Right atrium auricular region (tissue), 2 donors: ENCODE measurements at regions not wholly inside any gene's neighbourhood (a gene's known extent, or its start where the extent isn't known, plus 50 kb on each side); places are given as distances from the start of the nearest gene placed in this dataset.

ENCODE experiments used
- DNase-seq: peaks from one replicate; pipeline ENCODE4 v3.0.0-alpha.2; 2019; ENCODE audit warnings: low spot score
- H3K27ac ChIP-seq, 2 donors: fragments of 200-600 bp; sonication (generic); 1 replicate in 1 of 2; 2 replicates in 1 of 2; pipeline ENCODE4 v1.5.1; 2016 to 2019
- H3K27me3 ChIP-seq, 2 donors: fragments of 200-600 bp; sonication (generic); one replicate each; pipeline versions ENCODE4 v1.5.1 to v1.6.0; 2017 to 2019
- H3K36me3 ChIP-seq: fragments of 200-600 bp; sonication (generic); one replicate; pipeline ENCODE4 v1.5.1; 2016
- H3K4me1 ChIP-seq, 2 donors: fragments of 200-600 bp; sonication (generic); one replicate each; pipeline versions ENCODE4 v1.5.1 to v1.6.0; 2017 to 2019
- H3K4me3 ChIP-seq, 2 donors: fragments of 200-600 bp; sonication (generic); 1 replicate in 1 of 2; 2 replicates in 1 of 2; pipeline ENCODE4 v1.5.1; 2017 to 2019; ENCODE audit warnings: mild to moderate bottlenecking in 1 of 2, moderate library complexity in 1 of 2
- H3K9me3 ChIP-seq, 2 donors: fragments of 200-600 bp; sonication (generic); one replicate each; pipeline ENCODE4 v1.5.1; 2019
- TF ChIP-seq, protein P1 (sequence below), 2 donors: fragments of 200-600 bp; sonication (generic); IDR thresholded peaks; one replicate each; pipeline ENCODE4 v1.5.1; 2019; ENCODE audit warnings: antibody characterized with exemption in 2 of 2

DNA sequence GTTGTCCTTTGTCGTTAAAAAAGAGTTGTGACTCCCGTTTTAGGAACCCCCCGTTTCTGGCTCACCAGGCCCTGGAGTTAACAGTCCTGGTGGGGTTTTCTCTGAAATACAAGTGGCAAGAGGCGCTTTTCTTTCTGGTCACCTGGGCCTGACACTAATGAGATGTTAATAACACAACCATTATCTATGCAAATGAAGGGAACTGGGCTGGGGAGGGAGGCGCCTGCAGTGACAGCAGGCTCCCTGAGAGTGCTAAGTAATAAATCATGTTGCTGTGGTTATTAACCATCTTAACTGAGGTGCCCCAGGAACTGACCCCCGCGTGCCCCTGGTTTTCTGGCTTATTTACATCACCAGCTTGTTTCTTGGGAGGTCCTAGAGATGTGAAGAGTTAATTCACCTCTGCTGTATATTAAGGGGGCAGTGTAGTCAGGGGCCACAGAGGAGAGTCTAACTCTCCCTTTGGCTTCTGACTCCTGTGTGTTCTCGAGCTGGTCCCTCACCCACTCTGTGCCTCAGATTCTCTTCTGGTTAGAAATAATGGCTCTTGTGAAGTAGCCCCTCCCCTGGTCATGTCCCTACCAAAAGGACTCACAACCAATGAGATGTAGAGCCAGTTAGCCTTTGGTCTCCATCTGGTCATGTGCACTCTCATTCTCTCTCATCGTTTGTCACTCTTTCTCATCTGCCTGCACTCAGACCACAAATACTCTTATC, 276.6 kb upstream of the CADM1 start:
- no peak overlapping the region for H3K27ac ChIP-seq
- H3K36me3 ChIP-seq: no peaks in the 10 kb centered on the region
- H3K4me1 ChIP-seq: peaks cover 0 to 9% of the 10 kb centered on the region in 2 donors
- H3K4me3 ChIP-seq: no peak overlapping the region
- TF ChIP-seq, protein P1, sequence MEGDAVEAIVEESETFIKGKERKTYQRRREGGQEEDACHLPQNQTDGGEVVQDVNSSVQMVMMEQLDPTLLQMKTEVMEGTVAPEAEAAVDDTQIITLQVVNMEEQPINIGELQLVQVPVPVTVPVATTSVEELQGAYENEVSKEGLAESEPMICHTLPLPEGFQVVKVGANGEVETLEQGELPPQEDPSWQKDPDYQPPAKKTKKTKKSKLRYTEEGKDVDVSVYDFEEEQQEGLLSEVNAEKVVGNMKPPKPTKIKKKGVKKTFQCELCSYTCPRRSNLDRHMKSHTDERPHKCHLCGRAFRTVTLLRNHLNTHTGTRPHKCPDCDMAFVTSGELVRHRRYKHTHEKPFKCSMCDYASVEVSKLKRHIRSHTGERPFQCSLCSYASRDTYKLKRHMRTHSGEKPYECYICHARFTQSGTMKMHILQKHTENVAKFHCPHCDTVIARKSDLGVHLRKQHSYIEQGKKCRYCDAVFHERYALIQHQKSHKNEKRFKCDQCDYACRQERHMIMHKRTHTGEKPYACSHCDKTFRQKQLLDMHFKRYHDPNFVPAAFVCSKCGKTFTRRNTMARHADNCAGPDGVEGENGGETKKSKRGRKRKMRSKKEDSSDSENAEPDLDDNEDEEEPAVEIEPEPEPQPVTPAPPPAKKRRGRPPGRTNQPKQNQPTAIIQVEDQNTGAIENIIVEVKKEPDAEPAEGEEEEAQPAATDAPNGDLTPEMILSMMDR (IDR thresholded peaks at IDR 0.05): no peak
- H3K27me3 ChIP-seq: no peaks in the 10 kb centered on the region
- DNase-seq: no peak
- H3K9me3 ChIP-seq: peaks cover 0 to 6% of the 10 kb centered on the region in 2 donors

DNA sequence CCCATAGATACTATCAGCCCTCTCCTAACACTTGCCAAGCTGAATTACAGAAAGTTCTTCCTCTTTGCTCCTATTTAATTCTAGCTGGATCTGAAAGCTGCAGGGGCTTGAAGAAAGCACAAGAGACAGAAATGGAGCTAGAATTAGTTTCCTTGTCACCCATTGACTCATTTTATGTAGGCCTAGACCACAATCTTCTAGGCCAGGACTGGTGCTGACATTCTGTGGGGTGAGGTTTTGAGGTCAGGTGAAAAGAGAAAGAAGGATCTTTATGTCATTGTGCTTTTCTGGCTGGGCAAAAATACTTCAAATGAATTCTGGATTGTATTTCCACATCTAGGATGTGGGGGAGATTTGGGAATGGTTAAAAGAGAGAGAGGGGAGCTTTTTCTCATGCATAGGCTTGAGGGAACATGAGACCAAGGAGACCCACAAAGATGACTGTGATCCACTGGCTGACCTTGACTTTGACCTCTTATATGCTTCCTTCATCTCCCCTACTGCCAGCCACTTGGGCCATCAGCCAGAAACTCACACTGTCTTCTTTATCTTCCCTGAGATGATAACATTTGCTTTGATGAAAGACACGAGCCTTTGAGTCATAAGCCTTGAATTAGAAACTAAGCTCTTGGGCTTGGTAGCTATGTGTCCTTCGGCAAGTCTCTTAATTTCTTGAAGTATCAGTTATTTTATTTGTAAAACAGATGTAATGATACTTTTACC, 274.9 kb upstream of the CADM1 start:
- TF ChIP-seq, protein P1 (IDR thresholded peaks at IDR 0.05): no peak
- Histone ChIP-seq H3K9me3 (peaks cover 0 to 6% of the 10 kb centered on the region in 2 donors), H3K36me3 (no peaks in the 10 kb centered on the region), H3K27ac (no peak overlapping the region), H3K4me3 (no peak overlapping the region), H3K27me3 (no peaks in the 10 kb centered on the region), H3K4me1 (no peaks in the 10 kb centered on the region)
- no peak for DNase-seq

DNA sequence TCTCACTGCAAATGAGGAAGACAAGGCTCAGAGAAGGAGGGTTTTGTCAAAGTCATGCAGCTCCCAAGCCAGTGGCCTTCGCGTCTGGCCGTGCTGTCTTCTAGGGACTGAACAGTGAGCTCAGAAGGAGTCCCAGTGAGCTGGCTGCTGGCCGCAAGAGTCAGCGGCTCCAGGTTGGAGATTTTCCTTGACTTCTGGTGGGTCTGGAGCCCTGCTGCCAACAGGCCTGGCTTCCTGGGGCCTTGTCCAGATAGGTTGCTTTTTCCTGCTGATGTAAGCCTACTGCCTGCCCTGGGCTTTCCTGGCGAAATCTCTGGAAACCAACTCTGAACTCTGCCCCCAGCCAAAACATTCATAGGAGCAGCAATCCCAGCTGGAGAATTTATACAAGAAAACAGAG, 272.7 kb upstream of the CADM1 start:
- peak; percentile 69 for DNase-seq

DNA sequence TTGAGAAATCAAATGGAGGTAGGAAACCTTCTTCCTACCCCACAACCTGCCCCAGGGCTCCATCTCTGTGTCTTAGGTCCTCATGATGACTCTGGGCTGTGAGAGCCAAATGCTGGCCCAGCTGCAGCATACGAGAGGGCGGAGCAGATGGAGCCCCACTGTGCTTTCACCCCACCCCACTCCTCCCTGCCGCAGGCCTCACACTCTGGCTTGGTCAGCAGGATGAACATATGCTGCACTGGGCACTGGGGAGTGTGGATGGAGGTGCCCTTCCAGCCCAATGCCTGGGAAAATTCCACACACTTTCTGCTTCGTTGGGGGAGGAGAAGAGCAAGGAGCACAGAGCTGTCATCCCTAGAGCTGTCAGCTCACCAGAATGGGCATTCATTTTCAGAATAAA, 271.6 kb upstream of the CADM1 start:
- H3K4me3 ChIP-seq: no peak overlapping the region
- DNase-seq: no peak
- TF ChIP-seq, protein P1 (IDR thresholded peaks at IDR 0.05): no peak
- no peaks in the 10 kb centered on the region for H3K9me3 ChIP-seq
- no peaks in the 10 kb centered on the region for H3K36me3 ChIP-seq
- H3K4me1 ChIP-seq: no peaks in the 10 kb centered on the region
- no peak overlapping the region for H3K27ac ChIP-seq
- no peaks in the 10 kb centered on the region for H3K27me3 ChIP-seq

More for the DNA sequence above, 272.7 kb upstream of the CADM1 start:
- H3K36me3 ChIP-seq: no peaks in the 10 kb centered on the region
- no peaks in the 10 kb centered on the region for H3K4me1 ChIP-seq
- peak overlapping the region; percentile 36 to 45 for H3K27ac ChIP-seq
- H3K27me3 ChIP-seq: no peaks in the 10 kb centered on the region
- no peak overlapping the region for H3K4me3 ChIP-seq
- no peaks in the 10 kb centered on the region for H3K9me3 ChIP-seq
- TF ChIP-seq, protein P1 (IDR thresholded peaks at IDR 0.05): no peak

DNA sequence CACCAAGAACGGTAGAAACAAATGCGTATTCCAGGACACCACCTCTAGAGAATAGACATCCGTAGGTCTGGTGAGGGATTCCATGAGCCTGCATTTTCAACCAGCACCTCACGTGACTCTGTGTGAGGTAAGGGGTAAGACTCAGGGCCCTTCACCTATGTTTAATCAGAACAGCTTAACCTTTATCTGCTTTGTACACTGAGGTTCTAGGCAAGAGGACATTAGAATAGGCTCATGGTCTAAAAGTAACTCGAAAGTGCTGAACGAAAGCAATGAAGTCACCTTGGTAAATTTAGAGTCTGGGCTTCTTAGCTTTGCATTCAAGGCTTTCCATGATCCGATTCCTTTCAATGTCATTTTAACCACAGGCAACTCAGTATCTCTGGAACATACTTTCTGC, 270.5 kb upstream of the CADM1 start:
- TF ChIP-seq, protein P1 (IDR thresholded peaks at IDR 0.05): no peak
- H3K4me3 ChIP-seq: no peak overlapping the region
- DNase-seq: no peak
- no peaks in the 10 kb centered on the region for H3K4me1 ChIP-seq
- no peak overlapping the region for H3K27ac ChIP-seq
- H3K9me3 ChIP-seq: no peaks in the 10 kb centered on the region
- H3K36me3 ChIP-seq: no peaks in the 10 kb centered on the region
- no peaks in the 10 kb centered on the region for H3K27me3 ChIP-seq
